ENCODE measurements at regions not wholly inside any gene's neighbourhood (a gene's known extent, or its start where the extent isn't known, plus 50 kb on each side); places are given as distances from the start of the nearest gene placed in this dataset.

DNA sequence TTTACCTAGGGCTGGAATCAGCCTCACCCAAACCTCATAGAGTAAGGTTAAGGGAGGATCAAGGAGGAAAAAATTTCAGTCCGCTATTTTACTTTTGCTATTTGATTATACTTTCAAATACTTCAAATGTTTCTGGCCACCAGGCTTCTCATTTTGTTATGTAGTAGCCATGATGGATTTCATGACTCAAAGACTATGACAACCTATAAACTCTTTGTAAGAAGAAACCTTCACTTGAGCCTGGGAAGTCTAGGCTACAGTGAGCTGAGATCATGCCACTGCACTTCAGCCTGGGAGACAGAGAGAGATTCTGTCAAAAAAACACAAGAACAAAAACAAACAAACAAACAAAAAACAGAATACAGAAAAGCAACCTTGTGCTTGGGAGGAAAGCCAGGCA is 293.6 kb upstream of the TNC start:
- no peak for DNase-seq (ENCODE audit: extremely low read depth, insufficient read length)
- TF ChIP-seq, protein P1, sequence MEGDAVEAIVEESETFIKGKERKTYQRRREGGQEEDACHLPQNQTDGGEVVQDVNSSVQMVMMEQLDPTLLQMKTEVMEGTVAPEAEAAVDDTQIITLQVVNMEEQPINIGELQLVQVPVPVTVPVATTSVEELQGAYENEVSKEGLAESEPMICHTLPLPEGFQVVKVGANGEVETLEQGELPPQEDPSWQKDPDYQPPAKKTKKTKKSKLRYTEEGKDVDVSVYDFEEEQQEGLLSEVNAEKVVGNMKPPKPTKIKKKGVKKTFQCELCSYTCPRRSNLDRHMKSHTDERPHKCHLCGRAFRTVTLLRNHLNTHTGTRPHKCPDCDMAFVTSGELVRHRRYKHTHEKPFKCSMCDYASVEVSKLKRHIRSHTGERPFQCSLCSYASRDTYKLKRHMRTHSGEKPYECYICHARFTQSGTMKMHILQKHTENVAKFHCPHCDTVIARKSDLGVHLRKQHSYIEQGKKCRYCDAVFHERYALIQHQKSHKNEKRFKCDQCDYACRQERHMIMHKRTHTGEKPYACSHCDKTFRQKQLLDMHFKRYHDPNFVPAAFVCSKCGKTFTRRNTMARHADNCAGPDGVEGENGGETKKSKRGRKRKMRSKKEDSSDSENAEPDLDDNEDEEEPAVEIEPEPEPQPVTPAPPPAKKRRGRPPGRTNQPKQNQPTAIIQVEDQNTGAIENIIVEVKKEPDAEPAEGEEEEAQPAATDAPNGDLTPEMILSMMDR (IDR thresholded peaks at IDR 0.05; ENCODE audit: insufficient read depth, low read length, poor library complexity, severe bottlenecking) = no peak
- Histone ChIP-seq H3K4me3 (replicated peaks; ENCODE audit: low read depth, low read length) (no peak overlapping the region), H3K36me3 (ENCODE audit: control insufficient read depth, insufficient read depth, low read length) (no peaks in the 10 kb centered on the region), H3K27me3 (replicated peaks; ENCODE audit: control insufficient read depth, insufficient read depth, low read length) (no peaks in the 10 kb centered on the region)

DNA sequence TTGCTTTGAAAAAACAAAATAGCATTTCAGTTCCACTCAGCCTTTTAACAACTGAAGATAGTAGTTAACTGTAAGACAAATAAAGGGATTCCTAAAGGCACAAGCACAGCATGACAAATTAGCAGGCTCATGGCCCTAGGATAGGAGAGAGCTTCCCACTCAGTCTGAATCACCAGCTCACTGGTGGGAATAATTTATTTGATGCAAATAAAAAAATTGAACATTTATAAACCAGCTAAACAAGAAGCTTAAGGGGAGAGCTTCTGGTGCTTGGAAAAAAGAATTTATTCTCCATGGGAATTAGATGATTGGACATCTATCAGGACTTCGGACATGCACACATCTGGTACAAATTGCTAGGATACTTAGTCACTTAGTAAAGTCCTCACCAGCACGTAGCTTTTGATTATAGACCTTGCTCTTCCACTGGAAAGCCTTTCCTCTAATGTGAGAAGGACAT is 294.1 kb upstream of the TNC start:
- DNase-seq (ENCODE audit: extremely low read depth, insufficient read length) = no peak
- H3K27me3 ChIP-seq (replicated peaks; ENCODE audit: control insufficient read depth, insufficient read depth, low read length) = no peaks in the 10 kb centered on the region
- no peak overlapping the region for H3K4me3 ChIP-seq (replicated peaks; ENCODE audit: low read depth, low read length)
- TF ChIP-seq, protein P1 (IDR thresholded peaks at IDR 0.05; ENCODE audit: insufficient read depth, low read length, poor library complexity, severe bottlenecking) = no peak
- H3K36me3 ChIP-seq (ENCODE audit: control insufficient read depth, insufficient read depth, low read length) = no peaks in the 10 kb centered on the region

GRCh38 chr9:115412656-115413055 is 294.7 kb upstream of the TNC start:
- TF ChIP-seq, protein P1 (IDR thresholded peaks at IDR 0.05; ENCODE audit: insufficient read depth, low read length, poor library complexity, severe bottlenecking) = no peak
- DNase-seq (ENCODE audit: extremely low read depth, insufficient read length) = no peak
- Histone ChIP-seq H3K4me3 (replicated peaks; ENCODE audit: low read depth, low read length) (no peak overlapping the region), H3K27me3 (replicated peaks; ENCODE audit: control insufficient read depth, insufficient read depth, low read length) (no peaks in the 10 kb centered on the region), H3K36me3 (ENCODE audit: control insufficient read depth, insufficient read depth, low read length) (no peaks in the 10 kb centered on the region)

DNA sequence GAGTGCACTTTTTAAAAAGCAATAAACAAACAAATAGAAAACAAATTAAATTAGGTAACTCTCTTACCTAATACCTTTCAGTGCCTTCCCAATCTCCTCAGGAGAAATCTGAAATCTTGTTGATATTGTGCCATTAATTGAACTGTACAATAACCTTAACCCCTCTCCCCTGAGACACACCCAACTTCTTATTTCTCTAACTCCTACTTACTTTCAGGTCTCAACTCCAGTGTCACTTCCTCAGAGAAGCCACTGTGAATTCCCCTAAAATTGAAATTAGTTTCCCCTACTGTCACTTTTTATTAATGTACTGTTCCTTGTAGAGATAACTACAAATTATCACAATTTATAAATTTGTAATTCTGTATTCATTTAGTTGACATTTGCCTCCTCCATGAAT is 295.3 kb upstream of the TNC start:
- no peaks in the 10 kb centered on the region for H3K27me3 ChIP-seq (replicated peaks; ENCODE audit: control insufficient read depth, insufficient read depth, low read length)
- TF ChIP-seq, protein P1 (IDR thresholded peaks at IDR 0.05; ENCODE audit: insufficient read depth, low read length, poor library complexity, severe bottlenecking) = no peak
- H3K36me3 ChIP-seq (ENCODE audit: control insufficient read depth, insufficient read depth, low read length) = no peaks in the 10 kb centered on the region
- no peak overlapping the region for H3K4me3 ChIP-seq (replicated peaks; ENCODE audit: low read depth, low read length)
- no peak for DNase-seq (ENCODE audit: extremely low read depth, insufficient read length)

GRCh38 chr9:115413766-115414382 is 295.9 kb upstream of the TNC start:
- H3K4me3 ChIP-seq (replicated peaks; ENCODE audit: low read depth, low read length) = no peak overlapping the region
- H3K27me3 ChIP-seq (replicated peaks; ENCODE audit: control insufficient read depth, insufficient read depth, low read length) = no peaks in the 10 kb centered on the region
- TF ChIP-seq, protein P1 (IDR thresholded peaks at IDR 0.05; ENCODE audit: insufficient read depth, low read length, poor library complexity, severe bottlenecking) = no peak
- no peak for DNase-seq (ENCODE audit: extremely low read depth, insufficient read length)
- H3K36me3 ChIP-seq (ENCODE audit: control insufficient read depth, insufficient read depth, low read length) = no peaks in the 10 kb centered on the region

DNA sequence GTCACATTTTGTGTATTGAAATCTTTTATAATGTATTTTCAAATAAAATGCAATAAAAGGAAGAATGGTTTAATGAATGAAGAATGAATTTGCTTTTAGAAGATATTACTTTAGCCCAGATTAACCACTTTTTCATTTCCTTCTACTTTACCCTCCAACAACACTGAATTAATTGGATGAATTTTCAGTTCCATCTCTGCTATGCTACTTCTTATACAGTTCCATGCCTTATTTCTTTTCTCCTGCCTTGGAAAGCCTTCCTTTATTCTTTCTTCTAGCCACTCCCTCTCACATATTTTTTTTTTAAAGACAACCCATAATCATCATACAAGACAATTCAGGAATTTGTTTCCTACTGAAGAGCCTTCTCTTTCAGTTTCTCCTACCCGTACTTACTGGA is 296.6 kb upstream of the TNC start:
- TF ChIP-seq, protein P1 (IDR thresholded peaks at IDR 0.05; ENCODE audit: insufficient read depth, low read length, poor library complexity, severe bottlenecking) = no peak
- DNase-seq (ENCODE audit: extremely low read depth, insufficient read length) = no peak

More for the DNA sequence above, 296.6 kb upstream of the TNC start:
- no peaks in the 10 kb centered on the region for H3K36me3 ChIP-seq (ENCODE audit: control insufficient read depth, insufficient read depth, low read length)
- no peaks in the 10 kb centered on the region for H3K27me3 ChIP-seq (replicated peaks; ENCODE audit: control insufficient read depth, insufficient read depth, low read length)
- no peak overlapping the region for H3K4me3 ChIP-seq (replicated peaks; ENCODE audit: low read depth, low read length)

Measured in GM06990 (cell line).